GM12891 (cell line): ENCODE measurements at regions not wholly inside any gene's neighbourhood (a gene's known extent, or its start where the extent isn't known, plus 50 kb on each side); places are given as distances from the start of the nearest gene placed in this dataset.
A peak's percentile ranks its signal among the peaks of the same experiment; 100 is the strongest.

Experiments
- PAX5 ChIP-seq: IDR thresholded peaks from 2 replicates; pipeline ENCODE4 v1.6.1; 2011; ENCODE audit warnings: low read length, moderate library complexity, mild to moderate bottlenecking; ENCODE audit not compliant: insufficient read depth, severe bottlenecking
- POLR2A ChIP-seq: IDR thresholded peaks from 2 replicates; pipeline ENCODE4 v1.6.1; 2011; ENCODE audit warnings: low read depth, low read length, control low read depth
- POLR2AphosphoS5 ChIP-seq: IDR thresholded peaks from 2 replicates; pipeline ENCODE4 v1.6.1; 2011; ENCODE audit warnings: low read depth, low read length, control low read depth
- POU2F2 ChIP-seq: IDR thresholded peaks from 2 replicates; pipeline ENCODE4 v1.6.1; 2011; ENCODE audit warnings: low read depth, mild to moderate bottlenecking, control low read depth, low read length, moderate library complexity
- SPI1 ChIP-seq: IDR thresholded peaks from 2 replicates; pipeline ENCODE4 v1.6.1; 2011; ENCODE audit warnings: low read depth, low read length, control low read depth
- TAF1 ChIP-seq: IDR thresholded peaks from 2 replicates; pipeline ENCODE4 v1.6.1; 2011; ENCODE audit warnings: low read depth, low read length, control low read depth

DNA sequence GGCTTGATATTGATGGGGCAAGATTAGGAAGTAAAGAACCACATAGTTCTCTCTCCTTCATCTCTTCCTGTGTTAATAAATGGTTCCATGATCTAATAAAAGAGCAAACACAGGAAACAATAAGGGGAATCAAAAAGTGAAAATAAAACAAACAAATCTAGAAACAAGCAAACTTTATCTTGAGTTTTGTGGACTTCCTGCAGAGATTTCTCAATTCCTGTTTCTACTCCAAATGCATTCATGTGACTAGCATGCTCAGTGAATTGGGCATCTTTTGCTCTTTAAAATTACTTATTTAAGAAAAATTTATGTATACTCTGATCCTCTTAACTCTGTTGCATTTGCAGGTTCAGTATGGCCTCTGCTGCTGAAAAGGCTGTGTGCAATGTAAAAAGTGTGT lies 682.0 kb downstream of the KCTD8 start:
- TF ChIP-seq POLR2A (no peak), POLR2AphosphoS5 (no peak), SPI1 (peak; percentile 85), TAF1 (no peak), POU2F2 (no peak), PAX5 (no peak)
